ENCODE measurements at regions not wholly inside any gene's neighbourhood (a gene's known extent, or its start where the extent isn't known, plus 50 kb on each side); places are given as distances from the start of the nearest gene placed in this dataset.
"Not testable (repeated sequence)": the region's sequence is repeated elsewhere in the genome, so short reads cannot be mapped to it uniquely, and the experiment has no call there.

- H3K4me1 Mint-ChIP-seq (ENCODE audit: low read depth, unreplicated experiment): no peaks in the 10 kb centered on the region
- H3K27me3 Mint-ChIP-seq (ENCODE audit: unreplicated experiment): no peaks in the 10 kb centered on the region
- H3K27ac Mint-ChIP-seq (ENCODE audit: unreplicated experiment): no peak overlapping the region
- H3K36me3 Mint-ChIP-seq (ENCODE audit: unreplicated experiment): no peaks in the 10 kb centered on the region
- no peaks in the 10 kb centered on the region for H3K9me3 Mint-ChIP-seq (ENCODE audit: unreplicated experiment)
- TF ChIP-seq CTCF (IDR thresholded peaks at IDR 0.05; ENCODE audit: partially characterized antibody, unreplicated experiment): no peak
- no peak for DNase-seq
- H3K4me3 Mint-ChIP-seq (ENCODE audit: unreplicated experiment): no peak overlapping the region
These were observed 672.6 kb upstream of the NEGR1 start for GRCh38 chr1:72954943-72955342.

GRCh38 chr1:72950900-72951299 is 668.6 kb upstream of the NEGR1 start:
- H3K27ac Mint-ChIP-seq (ENCODE audit: unreplicated experiment); DNase-seq; H3K4me3 Mint-ChIP-seq (ENCODE audit: unreplicated experiment); H3K36me3 Mint-ChIP-seq (ENCODE audit: unreplicated experiment); H3K27me3 Mint-ChIP-seq (ENCODE audit: unreplicated experiment); H3K9me3 Mint-ChIP-seq (ENCODE audit: unreplicated experiment): not testable (repeated sequence)
- H3K4me1 Mint-ChIP-seq (ENCODE audit: low read depth, unreplicated experiment): peaks cover 14% of the 10 kb centered on the region

GRCh38 chr1:72946903-72947499 is 664.7 kb upstream of the NEGR1 start:
- Mint-ChIP-seq H3K27me3 (ENCODE audit: unreplicated experiment) (no peaks in the 10 kb centered on the region), H3K27ac (ENCODE audit: unreplicated experiment) (peak overlapping the region; percentile 21), H3K36me3 (ENCODE audit: unreplicated experiment) (no peaks in the 10 kb centered on the region), H3K4me3 (ENCODE audit: unreplicated experiment) (no peak overlapping the region), H3K9me3 (ENCODE audit: unreplicated experiment) (no peaks in the 10 kb centered on the region), H3K4me1 (ENCODE audit: low read depth, unreplicated experiment) (peaks cover 26% of the 10 kb centered on the region)
- TF ChIP-seq CTCF (IDR thresholded peaks at IDR 0.05; ENCODE audit: partially characterized antibody, unreplicated experiment): no peak
- no peak for DNase-seq

- TF ChIP-seq CTCF (IDR thresholded peaks at IDR 0.05; ENCODE audit: partially characterized antibody, unreplicated experiment): no peak
- H3K27me3 Mint-ChIP-seq (ENCODE audit: unreplicated experiment): no peaks in the 10 kb centered on the region
- H3K36me3 Mint-ChIP-seq (ENCODE audit: unreplicated experiment): no peaks in the 10 kb centered on the region
- H3K4me1 Mint-ChIP-seq (ENCODE audit: low read depth, unreplicated experiment): peaks cover 29% of the 10 kb centered on the region
- no peak for DNase-seq
- no peak overlapping the region for H3K27ac Mint-ChIP-seq (ENCODE audit: unreplicated experiment)
- H3K4me3 Mint-ChIP-seq (ENCODE audit: unreplicated experiment): peak overlapping the region; percentile 7
- no peaks in the 10 kb centered on the region for H3K9me3 Mint-ChIP-seq (ENCODE audit: unreplicated experiment)
These were observed 659.7 kb upstream of the NEGR1 start for GRCh38 chr1:72942008-72942407.

GRCh38 chr1:72938408-72938807 is 656.1 kb upstream of the NEGR1 start:
- Mint-ChIP-seq H3K36me3 (ENCODE audit: unreplicated experiment) (no peaks in the 10 kb centered on the region), H3K4me1 (ENCODE audit: low read depth, unreplicated experiment) (peaks cover 17% of the 10 kb centered on the region), H3K4me3 (ENCODE audit: unreplicated experiment) (no peak overlapping the region), H3K27ac (ENCODE audit: unreplicated experiment) (no peak overlapping the region), H3K9me3 (ENCODE audit: unreplicated experiment) (no peaks in the 10 kb centered on the region), H3K27me3 (ENCODE audit: unreplicated experiment) (no peaks in the 10 kb centered on the region)
- no peak for DNase-seq
- no peak for TF ChIP-seq CTCF (IDR thresholded peaks at IDR 0.05; ENCODE audit: partially characterized antibody, unreplicated experiment)

All from glutamatergic neuron (in vitro differentiated cells).